H1 (cell line): ENCODE measurements at regions not wholly inside any gene's neighbourhood (a gene's known extent, or its start where the extent isn't known, plus 50 kb on each side); places are given as distances from the start of the nearest gene placed in this dataset.

Experiments used
- CTCF ChIA-PET: fragments of 300-600 bp; sonication (Branson Sonifier 250); formaldehyde crosslinking; loops from one replicate; lab custom pipeline; 2021; ENCODE audit not compliant: partially characterized antibody; lab: Charles Lee
- POLR2A ChIA-PET: fragments of 300-600 bp; sonication (Branson Sonifier 250); formaldehyde crosslinking; loops from one replicate; lab custom pipeline; 2021; ENCODE audit warnings: inconsistent platforms; ENCODE audit not compliant: partially characterized antibody; lab: Charles Lee
- DNase-seq, 2 experiments: peaks; one replicate each; pipeline versions ENCODE4 v3.0.0 to v3.0.0-alpha.2; 2010 to 2022; ENCODE audit warnings: low spot score in 2 of 2, low read depth in 1 of 2, mixed read lengths in 1 of 2
- FAIRE-seq: peaks from 2 replicates; lab custom pipeline; 2011; peaks lifted over from hg19 to GRCh38; lab: Jason Lieb, UNC
- H2AFZ ChIP-seq: 2 replicates; pipeline ENCODE4 v1.8.1; 2012; ENCODE audit warnings: low read length, inconsistent platforms
- H2AK5ac ChIP-seq: 2 replicates; pipeline ENCODE4 v1.6.1; 2013; ENCODE audit warnings: low read depth, low read length
- H2BK120ac ChIP-seq: replicated peaks from 2 replicates; pipeline ENCODE3; 2013; ENCODE audit warnings: low read depth, low read length, inconsistent platforms
- H2BK12ac ChIP-seq: 2 replicates; pipeline ENCODE4 v1.6.1; 2013; ENCODE audit warnings: low read depth, low read length
- H2BK15ac ChIP-seq: 2 replicates; pipeline ENCODE4 v1.6.1; 2013; ENCODE audit warnings: low read length
- H2BK20ac ChIP-seq: 2 replicates; pipeline ENCODE4 v1.6.1; 2013; ENCODE audit warnings: low read length
- H2BK5ac ChIP-seq: 2 replicates; pipeline ENCODE4 v1.6.1; 2013; ENCODE audit warnings: low read depth, low read length
- H3K14ac ChIP-seq: 2 replicates; pipeline ENCODE4 v1.6.1; 2013; ENCODE audit warnings: inconsistent platforms; ENCODE audit not compliant: insufficient read length
- H3K18ac ChIP-seq: 2 replicates; pipeline ENCODE4 v1.6.1; 2013; ENCODE audit warnings: low read length; ENCODE audit errors: extremely low read depth
- H3K23ac ChIP-seq: 2 replicates; pipeline ENCODE4 v1.6.1; 2013; ENCODE audit warnings: inconsistent platforms; ENCODE audit not compliant: insufficient read length
- H3K23me2 ChIP-seq: 2 replicates; pipeline ENCODE4 v1.6.1; 2013; ENCODE audit warnings: low read depth, low read length
- H3K27ac ChIP-seq: 2 replicates; pipeline ENCODE4 v1.6.1; 2011; ENCODE audit warnings: low read depth, low read length, inconsistent platforms
- H3K27me3 ChIP-seq, 4 experiments: replicated peaks in 1 of 4; 1 replicate in 1 of 4; 2 replicates in 3 of 4; pipeline versions ENCODE4 v1.6.1 to v1.8.1; 2011 to 2013; ENCODE audit warnings: low read length in 3 of 4, mild to moderate bottlenecking in 3 of 4, inconsistent platforms in 2 of 4, mixed read lengths in 2 of 4, moderate library complexity in 1 of 4; ENCODE audit not compliant: control insufficient read depth in 3 of 4, insufficient read depth in 3 of 4; ENCODE audit errors: extremely low read depth in 1 of 4
- H3K36me3 ChIP-seq, 4 experiments: 2 replicates each; pipeline versions ENCODE4 v1.6.1 to v1.8.1; 2011 to 2013; ENCODE audit warnings: mild to moderate bottlenecking in 4 of 4, low read length in 3 of 4, moderate library complexity in 2 of 4, control low read depth in 1 of 4, inconsistent platforms in 1 of 4; ENCODE audit not compliant: insufficient read depth in 4 of 4, control insufficient read depth in 2 of 4
- H3K4ac ChIP-seq: replicated peaks from 2 replicates; pipeline ENCODE3; 2013; ENCODE audit warnings: low read length, low read depth, mixed read lengths, inconsistent platforms; ENCODE audit not compliant: insufficient read length
- H3K4me1 ChIP-seq, 4 experiments: replicated peaks in 1 of 4; 1 replicate in 1 of 4; 2 replicates in 3 of 4; pipeline versions ENCODE4 v1.6.1 to v1.8.1; 2011 to 2013; ENCODE audit warnings: low read length in 3 of 4, inconsistent platforms in 2 of 4, mixed read lengths in 1 of 4; ENCODE audit not compliant: insufficient read depth in 4 of 4, control insufficient read depth in 3 of 4
- H3K4me2 ChIP-seq, 2 experiments: 2 replicates each; pipeline versions ENCODE4 v1.6.1 to v1.8.1; 2011 to 2013; ENCODE audit warnings: low read depth in 2 of 2, low read length in 2 of 2, control low read depth in 1 of 2, inconsistent platforms in 1 of 2, mild to moderate bottlenecking in 1 of 2; ENCODE audit not compliant: insufficient read depth in 1 of 2
- H3K4me3 ChIP-seq, 4 experiments: fragments of 200-600, 300-600 bp in 1 of 4; sonication (generic), shearing (Covaris generic), sonication (Bioruptor Twin) in 1 of 4; 2 replicates each; pipeline versions ENCODE4 v1.5.1 to v1.8.1; 2011 to 2016; ENCODE audit warnings: low read length in 4 of 4, low read depth in 3 of 4, control low read depth in 2 of 4, inconsistent platforms in 2 of 4, mild to moderate bottlenecking in 2 of 4, mixed read lengths in 1 of 4, moderate library complexity in 1 of 4; ENCODE audit not compliant: insufficient read depth in 2 of 4; ENCODE audit errors: extremely low read depth in 1 of 4
- H3K56ac ChIP-seq: replicated peaks from 2 replicates; pipeline ENCODE3; 2013; ENCODE audit warnings: low read depth, mild to moderate bottlenecking, mixed read lengths, low read length, inconsistent platforms; ENCODE audit not compliant: insufficient read length
- H3K79me1 ChIP-seq: 2 replicates; pipeline ENCODE4 v1.6.1; 2013; ENCODE audit warnings: low read depth, low read length, control low read depth
- H3K79me2 ChIP-seq, 2 experiments: 2 replicates each; pipeline versions ENCODE4 v1.6.1 to v1.8.1; 2012 to 2013; ENCODE audit warnings: low read length in 2 of 2, mild to moderate bottlenecking in 2 of 2, inconsistent platforms in 1 of 2; ENCODE audit not compliant: insufficient read depth in 2 of 2, control insufficient read depth in 1 of 2
- H3K9ac ChIP-seq, 4 experiments: replicated peaks in 1 of 4; 1 replicate in 1 of 4; 2 replicates in 3 of 4; pipeline versions ENCODE4 v1.6.1 to v1.8.1; 2011 to 2013; ENCODE audit warnings: low read depth in 3 of 4, low read length in 3 of 4, control low read depth in 2 of 4, mild to moderate bottlenecking in 2 of 4, moderate library complexity in 2 of 4, inconsistent platforms in 1 of 4; ENCODE audit errors: extremely low read depth in 1 of 4
- H3K9me3 ChIP-seq, 2 experiments: 2 replicates each; pipeline versions ENCODE4 v1.6.1 to v1.8.1; 2012 to 2013; ENCODE audit warnings: mild to moderate bottlenecking in 2 of 2, moderate library complexity in 2 of 2, control low read depth in 1 of 2, inconsistent platforms in 1 of 2, low read depth in 1 of 2, low read length in 1 of 2, mixed read lengths in 1 of 2; ENCODE audit not compliant: insufficient read depth in 2 of 2
- H4K20me1 ChIP-seq, 2 experiments: replicated peaks in 1 of 2; 2 replicates each; pipeline versions ENCODE3 to v1.8.1; 2011 to 2013; ENCODE audit warnings: inconsistent platforms in 2 of 2, low read length in 2 of 2, mild to moderate bottlenecking in 1 of 2; ENCODE audit not compliant: insufficient read depth in 2 of 2, control insufficient read depth in 1 of 2
- H4K5ac ChIP-seq: 2 replicates; pipeline ENCODE4 v1.6.1; 2013; ENCODE audit warnings: low read length, low read depth, mixed read lengths, inconsistent platforms; ENCODE audit not compliant: insufficient read length
- H4K8ac ChIP-seq: 2 replicates; pipeline ENCODE4 v1.8.0; 2013; ENCODE audit warnings: mild to moderate bottlenecking, moderate library complexity, low read length, inconsistent platforms; ENCODE audit not compliant: insufficient read depth; ENCODE audit errors: extremely low read depth
- H4K91ac ChIP-seq: replicated peaks from 2 replicates; pipeline ENCODE3; 2013; ENCODE audit warnings: low read length, mixed read lengths, inconsistent platforms; ENCODE audit not compliant: insufficient read length
- E2F6 ChIP-seq: IDR thresholded peaks from 2 replicates; pipeline ENCODE4 v1.6.1; 2012; ENCODE audit warnings: inconsistent platforms
- HDAC2 ChIP-seq, 2 experiments: fragments of 300-600 bp in 1 of 2; sonication (generic) in 1 of 2; IDR thresholded peaks; 2 replicates each; pipeline ENCODE4 v1.6.1; 2011 to 2012; ENCODE audit warnings: low read depth in 2 of 2, low read length in 2 of 2, mild to moderate bottlenecking in 2 of 2, moderate library complexity in 2 of 2, borderline replicate concordance in 1 of 2, inconsistent platforms in 1 of 2
- TAF1 ChIP-seq: IDR thresholded peaks from 2 replicates; pipeline ENCODE4 v1.6.1; 2011; ENCODE audit warnings: mild to moderate bottlenecking, low read depth, low read length
- WGBS, 2 experiments: shearing (Covaris generic) in 1 of 2; methylation state at CpG; one replicate each; pipeline versions ENCODE4 v1.1.6 to v1.1.7; 2013 to 2015; ENCODE audit warnings: low lambda C conversion rate in 2 of 2, mixed read lengths in 2 of 2, inconsistent platforms in 1 of 2, low coverage in 1 of 2, missing lambda C conversion rate in 1 of 2; ENCODE audit not compliant: insufficient replicate concordance in 2 of 2, insufficient coverage in 1 of 2, insufficient read length in 1 of 2; ENCODE audit errors: extremely low coverage in 1 of 2, missing lambda C conversion rate in 1 of 2; 5-methylcytosine and 5-hydroxymethylcytosine counted together

DNA sequence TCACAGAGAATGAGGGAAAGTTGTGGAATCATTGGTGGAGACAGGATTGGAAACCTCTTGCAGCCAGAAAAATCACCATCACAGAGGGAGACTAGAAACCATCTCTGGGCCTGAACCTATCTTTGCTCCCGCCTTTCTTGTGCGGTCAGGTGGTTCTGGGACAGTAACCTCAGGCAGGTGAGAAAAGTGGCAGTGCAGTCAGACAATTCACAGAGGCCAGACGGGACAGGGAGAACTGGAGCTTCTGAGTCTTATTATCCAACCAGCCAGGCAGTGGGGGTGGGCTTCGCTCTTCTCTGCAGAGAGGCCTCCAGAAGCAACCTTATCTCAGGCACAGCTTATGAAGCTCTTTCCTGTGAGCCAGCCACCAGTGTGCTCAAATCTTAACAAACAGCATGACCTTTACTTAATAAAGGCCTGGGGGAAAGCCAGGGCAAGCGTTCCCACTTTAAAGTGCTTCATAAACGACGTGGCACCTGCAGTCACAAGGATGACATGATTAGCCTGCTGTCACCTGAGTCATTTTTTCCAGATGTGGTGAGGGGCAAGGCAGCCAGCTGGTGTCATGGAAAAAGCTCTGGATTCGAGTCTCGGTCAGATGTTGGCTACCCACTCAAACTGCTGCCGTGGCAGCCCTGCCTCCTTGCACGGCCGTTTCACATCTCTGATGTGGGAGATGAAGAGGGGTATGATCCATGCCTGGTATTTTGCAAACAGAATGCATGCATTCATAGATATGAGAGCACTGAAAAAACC lies 109.7 kb downstream of the B3GNT2 start:
- no peak for TF ChIP-seq HDAC2 (IDR thresholded peaks at IDR 0.05; ENCODE audit: borderline replicate concordance in 1 of 2, low read depth in 2 of 2, low read length in 2 of 2)
- peak; percentile 88; the same call in 1 of the 2 replicates for TF ChIP-seq E2F6
- TF ChIP-seq TAF1 = no peak
- H3K27me3 ChIP-seq = no peaks in the 10 kb centered on the region
- H2AFZ ChIP-seq = no peak overlapping the region
- H2BK15ac ChIP-seq = peak overlapping the region; percentile 95; the same call in 1 of the 2 replicates
- H3K4ac ChIP-seq = no peak overlapping the region
- no peak overlapping the region for H3K56ac ChIP-seq
- H4K8ac ChIP-seq = no peak overlapping the region
- peak overlapping the region; percentile 62; the same call in 1 of the 2 replicates for H2BK20ac ChIP-seq
- no peak overlapping the region for H3K14ac ChIP-seq
- no peak overlapping the region for H3K27ac ChIP-seq
- no peak overlapping the region for H3K18ac ChIP-seq
- H3K79me1 ChIP-seq = no peaks in the 10 kb centered on the region
- 87% methylated on average over 12 of the region's 12 CpGs; no CpG with 5 or more reads in 1 of the 2 experiments for WGBS, 2 experiments
- no peaks in the 10 kb centered on the region for H3K79me2 ChIP-seq
- peak overlapping the region; percentile 81; the same call in 1 of the 2 replicates for H2BK12ac ChIP-seq
- no peak overlapping the region for H3K4me3 ChIP-seq
- H2BK5ac ChIP-seq = peak overlapping the region; percentile 17; the same call in 1 of the 2 replicates
- H2BK120ac ChIP-seq = no peak overlapping the region
- H3K36me3 ChIP-seq = no peaks in the 10 kb centered on the region
- DNase-seq (no peak), FAIRE-seq (no peak)
- H2AK5ac ChIP-seq = peak overlapping the region; percentile 42; the same call in 1 of the 2 replicates
- no peak overlapping the region for H4K91ac ChIP-seq
- H3K9ac ChIP-seq = no peak overlapping the region
- no peaks in the 10 kb centered on the region for H4K20me1 ChIP-seq
- H3K4me1 ChIP-seq = peaks cover 12 to 30% (median 23%) of the 10 kb centered on the region in 4 experiments
- no peaks in the 10 kb centered on the region for H3K23me2 ChIP-seq
- no peak overlapping the region for H3K4me2 ChIP-seq
- ChIA-PET CTCF (interaction anchor here (1.0 to 1.6 kb wide), 5 partner anchors 8 to 308 kb away, joined by 3 to 4 read pairs (median 3); no protein-coding TSS in a partner anchor), POLR2A (interaction anchor here (1.3 to 1.5 kb wide), 2 partner anchors 15 to 105 kb away, joined by 3 read pairs; no protein-coding TSS in a partner anchor)
- no peak overlapping the region for H4K5ac ChIP-seq
- no peak overlapping the region for H3K23ac ChIP-seq
- H3K9me3 ChIP-seq = no peaks in the 10 kb centered on the region
